ENCODE measurements at regions not wholly inside any gene's neighbourhood (a gene's known extent, or its start where the extent isn't known, plus 50 kb on each side); places are given as distances from the start of the nearest gene placed in this dataset.

GRCh38 chr3:115520651-115521245, 102.6 kb upstream of the GAP43 start:
- H3K4me3 ChIP-seq: no peak overlapping the region
- no peak for TF ChIP-seq CTCF (IDR thresholded peaks at IDR 0.05)
- intact Hi-C loops (cut with DNase I): no loop called here
- H3K27ac ChIP-seq: no peak overlapping the region
- H3K4me1 ChIP-seq: no peaks in the 10 kb centered on the region
- DNase-seq: no peak
- H3K27me3 ChIP-seq (ENCODE audit: low read depth): no peaks in the 10 kb centered on the region
- H3K9me3 ChIP-seq: no peaks in the 10 kb centered on the region
- no peaks in the 10 kb centered on the region for H3K36me3 ChIP-seq
- ATAC-seq: no peak

- DNase-seq (no peak), ATAC-seq (no peak)
- H3K4me1 ChIP-seq: no peaks in the 10 kb centered on the region
- no peak overlapping the region for H3K27ac ChIP-seq
- H3K4me3 ChIP-seq: no peak overlapping the region
- TF ChIP-seq CTCF (IDR thresholded peaks at IDR 0.05): no peak
- no peaks in the 10 kb centered on the region for H3K9me3 ChIP-seq
- H3K27me3 ChIP-seq (ENCODE audit: low read depth): no peaks in the 10 kb centered on the region
- no peaks in the 10 kb centered on the region for H3K36me3 ChIP-seq
- intact Hi-C loops (cut with DNase I): no loop called here
Observed at GRCh38 chr3:115523458-115523857, 99.9 kb upstream of the GAP43 start.

GRCh38 chr3:115524549-115524948, 98.8 kb upstream of the GAP43 start:
- Histone ChIP-seq H3K4me3 (no peak overlapping the region), H3K36me3 (no peaks in the 10 kb centered on the region), H3K9me3 (no peaks in the 10 kb centered on the region), H3K4me1 (no peaks in the 10 kb centered on the region), H3K27ac (no peak overlapping the region), H3K27me3 (ENCODE audit: low read depth) (no peaks in the 10 kb centered on the region)
- no peak for DNase-seq
- TF ChIP-seq CTCF (IDR thresholded peaks at IDR 0.05): no peak
- intact Hi-C loops (cut with DNase I): no loop called here
- no peak for ATAC-seq

GRCh38 chr3:115525731-115526130, 97.6 kb upstream of the GAP43 start:
- Histone ChIP-seq H3K4me3 (no peak overlapping the region), H3K27me3 (ENCODE audit: low read depth) (no peaks in the 10 kb centered on the region), H3K36me3 (no peaks in the 10 kb centered on the region), H3K9me3 (no peaks in the 10 kb centered on the region), H3K27ac (no peak overlapping the region), H3K4me1 (no peaks in the 10 kb centered on the region)
- DNase-seq (no peak), ATAC-seq (no peak)
- no peak for TF ChIP-seq CTCF (IDR thresholded peaks at IDR 0.05)
- intact Hi-C loops (cut with DNase I): no loop called here

GRCh38 chr3:115533218-115533617, 90.1 kb upstream of the GAP43 start:
- Histone ChIP-seq H3K4me3 (no peak overlapping the region), H3K4me1 (no peaks in the 10 kb centered on the region), H3K36me3 (no peaks in the 10 kb centered on the region), H3K27ac (no peak overlapping the region), H3K27me3 (ENCODE audit: low read depth) (no peaks in the 10 kb centered on the region), H3K9me3 (no peaks in the 10 kb centered on the region)
- TF ChIP-seq CTCF (IDR thresholded peaks at IDR 0.05): no peak
- ATAC-seq (peak in 1 of 2 donors; percentile 17), DNase-seq (no peak)
- intact Hi-C loops (cut with DNase I): no loop called here

- no peaks in the 10 kb centered on the region for H3K4me1 ChIP-seq
- no peaks in the 10 kb centered on the region for H3K9me3 ChIP-seq
- intact Hi-C loops (cut with DNase I): no loop called here
- no peaks in the 10 kb centered on the region for H3K27me3 ChIP-seq (ENCODE audit: low read depth)
- H3K36me3 ChIP-seq: no peaks in the 10 kb centered on the region
- DNase-seq (no peak), ATAC-seq (no peak)
- TF ChIP-seq CTCF (IDR thresholded peaks at IDR 0.05): no peak
- H3K4me3 ChIP-seq: no peak overlapping the region
- H3K27ac ChIP-seq: no peak overlapping the region
Observed at GRCh38 chr3:115536171-115536570, 87.1 kb upstream of the GAP43 start.

Measured in lower lobe of right lung (tissue), 2 donors.